GM19351 (cell line): ENCODE measurements at regions not wholly inside any gene's neighbourhood (a gene's known extent, or its start where the extent isn't known, plus 50 kb on each side); places are given as distances from the start of the nearest gene placed in this dataset.
"Not testable (repeated sequence)": the region's sequence is repeated elsewhere in the genome, so short reads cannot be mapped to it uniquely, and the experiment has no call there.

ENCODE experiments used
- ATAC-seq: cut with Tn5 transposase; IDR thresholded peaks from one replicate; pipeline ENCODE4 v1.9.1; 2021; ENCODE audit warnings: mild to moderate bottlenecking, moderate library complexity; ENCODE audit not compliant: unreplicated experiment

GRCh38 chr13:61215601-61216000 is 200.0 kb downstream of the PCDH20 start:
- ATAC-seq = no peak

DNA sequence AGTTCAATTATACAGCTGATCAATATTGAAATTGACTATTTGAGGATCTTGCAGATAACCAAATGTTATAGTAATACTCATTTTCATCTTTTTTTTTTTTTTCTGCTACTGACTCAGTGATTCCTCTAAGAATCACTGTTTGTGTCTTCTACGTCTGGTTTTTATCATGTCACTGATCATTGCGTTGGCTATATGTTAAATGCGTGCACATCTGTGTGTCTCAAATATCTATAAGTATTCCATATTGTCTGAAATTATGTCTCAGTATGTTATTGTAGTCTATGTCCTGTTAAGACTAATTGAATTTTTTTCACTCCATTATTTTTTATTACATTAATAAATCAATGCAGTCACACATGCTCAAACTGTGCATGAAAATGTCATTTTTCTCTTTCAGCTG is 200.5 kb downstream of the PCDH20 start:
- ATAC-seq = no peak

- ATAC-seq = no peak
These were observed 201.1 kb downstream of the PCDH20 start for GRCh38 chr13:61214551-61214950.

- not testable (repeated sequence) for ATAC-seq
These were observed 209.8 kb downstream of the PCDH20 start for GRCh38 chr13:61205898-61206297.

DNA sequence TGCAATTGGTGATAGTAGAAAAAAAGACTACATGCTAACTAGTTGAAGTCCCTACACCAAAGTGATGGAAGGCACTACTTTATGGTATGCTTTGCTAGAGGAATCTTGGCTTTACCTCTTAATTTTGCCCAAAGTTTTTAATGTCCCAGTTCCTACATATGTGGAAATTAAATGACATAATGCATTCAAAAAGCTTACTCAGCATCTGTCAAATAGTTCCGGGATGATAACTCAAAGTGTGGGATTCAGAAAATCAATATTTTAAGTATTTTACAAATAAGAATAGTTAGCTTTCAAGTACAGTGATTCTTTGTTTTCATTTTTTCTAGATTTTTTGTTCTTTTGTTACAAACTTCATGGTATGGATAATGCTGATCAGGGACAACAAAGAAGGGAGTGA is 211.6 kb downstream of the PCDH20 start:
- no peak for ATAC-seq

DNA sequence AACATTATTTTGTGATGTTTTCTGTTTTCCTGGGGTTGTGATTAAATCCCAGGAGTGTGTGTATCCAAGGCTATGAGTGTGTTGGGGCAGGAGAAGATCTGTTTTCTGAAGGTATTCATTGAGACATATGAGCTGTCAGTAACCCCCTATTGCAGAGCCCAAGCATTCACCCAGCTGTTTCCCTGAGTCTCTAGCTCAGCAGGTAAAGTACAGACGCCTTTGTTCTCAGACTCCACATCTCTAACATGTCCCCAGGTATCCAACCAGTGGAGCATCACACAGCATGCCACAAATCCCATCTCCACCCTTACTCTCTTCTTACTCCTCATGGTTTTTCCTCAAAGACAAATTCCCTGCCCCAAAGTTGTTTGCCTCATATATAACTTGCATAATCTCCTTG is 213.6 kb downstream of the PCDH20 start:
- no peak for ATAC-seq

- ATAC-seq = no peak
These were observed 222.8 kb downstream of the PCDH20 start for GRCh38 chr13:61192826-61193225.

DNA sequence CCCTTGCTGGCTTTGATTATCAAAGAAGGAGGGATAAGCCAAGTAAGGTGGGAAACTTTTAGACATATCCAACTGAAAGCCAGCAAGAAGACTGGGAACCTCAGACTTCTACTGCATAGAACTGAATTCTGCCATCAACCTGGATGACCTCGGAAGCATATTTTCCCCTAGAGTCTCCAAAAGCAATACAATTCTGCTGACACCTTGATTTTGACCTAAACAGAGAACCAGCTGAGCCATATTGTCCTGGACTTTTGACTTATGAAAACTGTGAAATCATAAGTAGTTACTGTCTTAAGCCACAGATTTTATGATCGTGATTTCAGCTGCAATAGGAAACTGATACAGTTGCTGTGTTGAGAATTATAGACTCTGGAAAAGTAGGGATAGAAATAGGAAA is 227.6 kb downstream of the PCDH20 start:
- no peak for ATAC-seq

DNA sequence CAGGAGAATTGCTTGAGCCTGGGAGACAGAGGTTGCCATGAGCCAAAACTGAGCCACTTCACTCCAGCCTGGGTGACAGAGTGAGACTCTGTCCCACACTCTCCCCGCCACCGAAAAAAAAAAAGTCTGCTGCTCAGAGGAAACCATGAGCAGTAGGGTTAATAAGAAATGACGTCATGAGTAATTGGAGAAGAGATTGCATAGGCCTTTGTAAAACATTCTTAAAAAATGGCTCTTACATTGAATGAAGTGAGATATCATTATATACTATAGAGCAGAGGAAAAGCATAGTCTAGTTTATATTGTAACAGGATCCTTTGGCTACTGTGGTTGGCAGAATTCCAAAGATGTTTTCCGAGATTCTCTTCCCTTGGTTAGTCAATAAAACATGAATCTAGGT is 228.2 kb downstream of the PCDH20 start:
- no peak for ATAC-seq

DNA sequence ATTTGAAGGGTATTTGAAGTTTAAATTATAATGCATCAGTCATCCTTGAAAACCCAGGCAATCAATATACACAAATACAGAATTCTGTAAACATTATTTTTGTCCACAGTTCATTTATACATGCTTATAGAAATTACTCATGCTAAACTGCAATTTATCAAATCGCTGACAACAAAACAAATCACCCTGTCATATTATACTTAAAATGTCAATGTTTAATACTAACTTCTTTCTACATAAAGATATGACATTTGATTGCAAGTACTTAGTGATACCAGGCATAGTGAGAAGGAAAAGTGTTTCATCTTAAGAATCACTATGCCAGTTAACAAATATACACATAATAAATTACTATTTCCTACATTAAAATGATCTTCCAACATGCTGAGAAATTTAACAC is 232.0 kb downstream of the PCDH20 start:
- no peak for ATAC-seq

DNA sequence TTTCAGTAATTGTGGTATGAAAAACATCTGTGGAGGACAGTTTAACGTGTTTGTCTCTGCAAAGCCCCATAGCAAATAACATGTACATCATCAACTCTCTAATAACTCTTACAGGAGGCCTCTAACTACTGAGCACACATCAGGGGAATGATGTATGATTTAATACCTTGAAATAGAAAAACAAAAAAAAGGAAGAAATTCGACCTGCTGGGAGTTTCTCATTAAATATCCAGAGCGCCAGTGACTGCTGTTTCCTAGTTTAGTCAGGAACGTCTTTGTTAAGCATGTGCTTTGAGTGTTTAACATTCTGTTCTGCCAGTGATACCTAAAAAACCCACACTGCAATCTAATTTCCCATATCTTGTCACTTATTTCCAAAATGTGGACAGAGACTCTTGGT is 235.4 kb downstream of the PCDH20 start:
- ATAC-seq = no peak

DNA sequence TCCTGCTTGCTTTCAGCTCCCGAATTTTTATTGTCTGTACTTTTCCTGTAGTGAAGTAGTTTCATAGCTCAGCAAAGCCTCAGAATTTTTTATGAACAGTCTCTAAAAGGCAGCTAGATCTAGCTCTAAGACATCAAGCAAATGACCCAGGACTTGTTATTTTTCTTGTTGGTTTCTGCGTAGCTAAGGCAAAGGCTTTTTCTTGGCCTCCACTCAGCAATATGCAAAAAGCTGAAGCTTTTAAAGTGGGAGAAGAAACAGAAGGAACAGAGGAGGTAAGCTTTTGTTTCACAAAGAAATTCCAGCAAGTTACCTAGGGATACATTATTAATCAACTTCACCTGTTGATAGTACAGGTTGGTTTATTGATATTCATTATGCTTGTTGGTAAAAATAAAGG is 235.9 kb downstream of the PCDH20 start:
- no peak for ATAC-seq

DNA sequence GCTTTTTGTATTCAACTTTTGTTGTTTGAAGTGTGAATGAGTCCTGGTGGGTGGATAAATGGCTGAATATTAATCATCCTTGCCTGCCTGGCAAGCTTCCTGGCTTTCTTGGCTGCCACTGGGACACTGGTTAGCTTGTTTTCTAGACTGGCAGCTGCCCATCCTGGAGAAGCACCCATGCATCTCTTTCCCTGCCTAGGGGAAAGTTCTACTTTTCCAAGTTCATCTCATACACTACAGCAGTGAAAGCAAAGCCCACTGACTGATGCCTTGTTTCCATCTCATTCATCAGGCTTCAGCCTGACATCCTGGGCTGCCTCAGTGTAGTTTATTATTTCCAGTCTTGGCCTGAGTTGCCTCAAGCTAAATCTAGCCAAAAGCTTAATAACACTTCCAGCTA is 244.8 kb downstream of the PCDH20 start:
- no peak for ATAC-seq

DNA sequence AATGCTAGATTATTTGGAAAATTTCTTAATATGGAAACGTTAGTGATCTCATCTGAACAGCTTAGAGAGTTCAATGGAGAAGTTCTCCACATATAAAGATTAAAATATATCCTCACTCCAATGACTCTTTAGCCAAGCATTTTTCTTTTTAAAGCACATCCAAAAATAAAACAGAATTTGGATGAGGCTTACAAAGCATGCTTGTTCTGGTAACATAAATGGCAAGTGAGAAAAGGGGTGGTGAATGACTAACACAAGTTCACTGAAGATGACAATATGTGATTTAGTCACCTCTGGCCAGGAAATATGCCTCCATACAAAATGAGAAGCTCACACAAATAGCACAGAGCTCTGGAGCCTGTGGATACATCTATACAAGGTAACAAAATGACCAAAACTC is 253.0 kb downstream of the PCDH20 start:
- ATAC-seq = no peak

- ATAC-seq = no peak
These were observed 253.5 kb downstream of the PCDH20 start for GRCh38 chr13:61162106-61162505.

DNA sequence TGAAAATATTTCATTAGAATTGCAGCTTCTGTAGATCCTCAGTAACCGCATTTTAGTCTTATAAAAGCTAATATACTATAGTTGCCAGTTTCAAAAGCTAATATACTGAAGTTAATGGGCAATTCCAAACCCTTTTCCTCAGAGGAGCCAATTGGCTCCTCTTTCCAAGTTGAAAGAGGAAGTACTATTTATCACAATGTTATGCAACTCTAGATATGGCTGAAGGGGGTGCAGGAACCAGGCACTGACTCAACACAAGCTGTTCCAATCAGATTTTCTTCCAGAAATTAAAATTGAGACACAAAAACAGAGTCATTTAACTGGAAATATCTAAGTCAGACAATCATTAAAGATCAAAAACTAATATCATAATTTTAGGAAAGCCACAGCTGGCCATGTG is 258.9 kb downstream of the PCDH20 start:
- ATAC-seq = no peak

- no peak for ATAC-seq
These were observed 264.6 kb downstream of the PCDH20 start for GRCh38 chr13:61151062-61151461.

DNA sequence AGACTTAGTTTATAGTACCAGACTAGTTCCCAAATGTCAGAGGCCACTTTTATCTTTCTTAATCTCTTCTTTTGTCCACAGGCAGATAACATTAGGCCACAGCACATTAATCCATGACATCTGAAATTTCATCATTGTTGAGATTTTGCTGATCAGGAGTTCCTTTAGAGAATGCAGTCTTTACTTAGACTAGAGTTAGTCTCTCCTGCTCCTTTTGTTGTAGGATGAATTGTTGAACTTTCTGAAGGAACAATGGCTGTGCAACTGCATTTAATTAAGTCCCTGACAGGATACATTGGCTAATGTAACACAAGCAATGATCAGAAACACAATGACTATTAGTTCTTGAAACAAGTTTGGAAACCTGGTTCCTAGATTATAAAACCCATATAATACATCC is 266.3 kb downstream of the PCDH20 start:
- no peak for ATAC-seq

- ATAC-seq = no peak
These were observed 266.8 kb downstream of the PCDH20 start for GRCh38 chr13:61148691-61149315.

DNA sequence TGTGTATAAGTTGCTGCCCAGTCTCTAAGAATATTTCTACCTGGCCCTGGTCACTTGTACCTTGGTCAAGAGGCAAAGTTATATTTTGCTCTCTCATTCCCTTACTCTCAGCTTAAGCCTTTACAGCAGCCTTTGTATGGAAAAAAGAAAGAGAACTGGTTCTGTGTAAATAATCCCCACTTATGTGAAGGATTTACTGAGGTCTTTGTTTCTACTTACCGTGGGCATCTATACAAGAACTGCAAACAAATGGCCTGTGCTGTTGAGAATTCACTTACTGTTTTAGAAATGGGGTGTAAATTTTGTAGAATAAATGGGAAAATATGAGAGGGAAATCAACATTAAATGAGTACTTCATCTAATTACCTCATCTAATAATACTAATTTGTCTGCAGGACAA is 267.4 kb downstream of the PCDH20 start:
- no peak for ATAC-seq

GRCh38 chr13:61146571-61146970 is 269.1 kb downstream of the PCDH20 start:
- no peak for ATAC-seq

DNA sequence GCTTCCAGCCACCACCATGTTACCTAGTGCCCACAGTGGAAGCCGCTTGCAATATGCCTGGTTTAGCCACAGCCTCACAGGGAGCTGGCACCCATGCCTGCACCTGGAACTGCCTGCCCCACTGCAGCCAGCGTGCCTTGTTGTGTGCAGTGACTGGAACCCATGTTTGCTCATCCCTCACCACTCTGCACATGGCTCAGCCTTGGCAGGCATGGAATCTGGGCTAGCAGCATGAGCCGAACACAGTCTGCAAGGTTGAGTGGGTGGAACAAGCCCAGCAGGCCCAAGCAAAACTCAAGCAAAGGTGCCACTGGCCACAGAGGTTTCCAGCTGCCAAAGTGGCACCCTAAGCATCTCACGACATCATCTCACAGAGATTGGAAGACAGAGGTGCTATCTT is 269.5 kb downstream of the PCDH20 start:
- no peak for ATAC-seq

DNA sequence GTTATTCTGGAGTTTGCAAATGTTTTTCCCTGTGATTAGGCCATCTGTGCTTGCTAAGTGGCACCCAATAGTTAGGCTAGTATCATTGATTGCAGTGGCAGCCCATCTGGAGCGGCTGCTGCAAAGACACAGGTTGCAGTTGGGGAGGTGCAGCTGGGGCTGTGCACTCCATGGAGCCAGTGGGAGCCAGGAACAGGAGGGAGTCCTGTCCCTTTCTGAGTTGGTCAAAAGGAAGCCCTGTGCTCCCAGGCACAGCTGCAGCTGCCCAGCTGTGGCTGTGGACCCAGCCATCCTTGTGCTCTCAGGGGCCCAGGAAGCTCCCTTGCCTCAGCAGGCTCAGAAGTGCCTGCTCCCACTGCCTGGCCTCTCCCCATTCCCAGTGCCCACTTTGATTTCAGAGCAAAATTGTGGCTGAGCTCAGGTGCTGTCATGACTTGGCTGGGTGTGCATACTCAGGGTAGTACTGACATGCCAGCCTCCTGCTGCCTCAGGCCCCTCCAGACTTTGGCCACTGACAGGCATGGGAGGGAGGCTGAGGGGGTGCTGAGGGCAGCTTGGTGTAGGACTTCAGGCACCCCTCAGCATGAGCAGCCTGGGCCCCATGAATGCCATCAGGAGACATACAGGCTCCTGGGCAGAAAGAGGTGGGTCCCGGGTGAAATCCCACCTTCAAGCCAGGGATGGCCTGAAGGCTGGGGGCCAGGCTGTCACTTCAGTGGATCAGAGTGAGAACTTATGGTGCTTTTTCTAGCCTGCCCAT is 270.6 kb downstream of the PCDH20 start:
- ATAC-seq = no peak
